ENCODE measurements at regions not wholly inside any gene's neighbourhood (a gene's known extent, or its start where the extent isn't known, plus 50 kb on each side); places are given as distances from the start of the nearest gene placed in this dataset.

GRCh38 chr5:93821891-93822415, 80.6 kb upstream of the POU5F2 start:
- TF ChIP-seq FOXP2 (optimal IDR thresholded peaks at IDR 0.05; ENCODE audit: borderline replicate concordance, extremely low read depth, extremely low read length, insufficient read depth): no peak
- no peak for TF ChIP-seq SIN3A (IDR thresholded peaks at IDR 0.05; ENCODE audit: borderline replicate concordance, insufficient read depth, low read length)
- no peak for TF ChIP-seq REST (IDR thresholded peaks at IDR 0.05; ENCODE audit: insufficient read depth in 1 of 2, low read depth in 2 of 2, low read length in 2 of 2)
- TF ChIP-seq POLR2AphosphoS5 (IDR thresholded peaks at IDR 0.05; ENCODE audit: low read depth, low read length): no peak
- TF ChIP-seq TAF1 (IDR thresholded peaks at IDR 0.05; ENCODE audit: borderline replicate concordance, insufficient read depth, low read length): no peak

Measured in PFSK-1 (cell line).